ENCODE measurements at regions not wholly inside any gene's neighbourhood (a gene's known extent, or its start where the extent isn't known, plus 50 kb on each side); places are given as distances from the start of the nearest gene placed in this dataset.
"Not testable (repeated sequence)": the region's sequence is repeated elsewhere in the genome, so short reads cannot be mapped to it uniquely, and the experiment has no call there.

DNA sequence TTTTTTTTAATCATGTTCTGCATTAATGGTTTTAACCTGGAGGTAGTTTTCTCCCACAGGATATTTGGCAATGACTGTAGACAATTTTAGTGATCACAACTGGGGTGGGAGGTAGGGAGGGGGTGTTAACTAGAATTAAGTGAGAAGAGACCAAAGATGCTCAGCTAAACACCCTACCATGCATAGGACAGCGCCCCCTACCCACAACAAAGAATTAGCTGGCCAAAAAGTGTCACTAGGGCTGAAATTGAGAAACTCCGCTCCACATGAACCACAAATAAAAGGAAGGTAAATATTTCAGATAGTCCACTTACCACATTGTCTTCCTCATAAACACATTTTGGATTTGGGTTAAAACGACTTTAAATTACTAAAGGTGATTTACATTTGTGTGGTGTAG is 942.6 kb downstream of the SUCLG1 start:
- no peak for DNase-seq

DNA sequence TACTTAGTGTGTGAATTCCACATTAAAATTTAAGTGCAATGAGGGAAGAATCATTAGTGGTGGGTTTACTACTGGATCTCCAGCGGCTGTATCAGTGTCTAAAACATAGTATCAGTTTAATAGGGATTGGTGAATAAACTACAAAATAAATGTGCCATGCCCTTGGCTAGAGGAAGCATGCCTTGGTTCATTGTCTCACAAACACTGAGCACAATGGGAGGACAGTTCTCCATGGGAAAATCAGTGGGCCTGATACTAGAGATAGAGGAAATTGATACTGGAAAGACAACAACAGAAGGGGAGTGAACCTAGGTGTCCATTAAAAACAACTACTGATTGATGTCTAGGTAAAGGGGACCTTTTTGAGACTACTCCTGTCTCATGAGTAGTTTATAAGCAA is 971.6 kb downstream of the SUCLG1 start:
- no peak for DNase-seq

DNA sequence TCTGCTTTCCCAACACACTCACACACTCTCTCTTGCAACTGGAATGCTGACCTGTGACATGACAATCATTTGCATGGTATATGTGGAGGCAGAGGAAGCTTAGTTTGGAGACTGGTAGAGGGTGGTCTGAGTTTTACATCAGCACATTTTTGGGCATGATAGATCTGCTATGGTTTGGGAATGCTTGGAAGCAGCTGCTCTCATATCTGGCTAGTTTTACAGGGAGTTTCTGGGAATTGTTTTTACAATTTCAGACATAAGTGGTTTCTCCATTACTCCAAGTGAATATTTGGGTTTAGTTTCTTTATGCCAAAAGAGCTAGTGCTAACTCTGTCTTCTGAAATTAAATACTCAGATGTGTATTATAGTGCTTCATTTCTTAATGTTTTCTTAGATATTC is 977.6 kb downstream of the SUCLG1 start:
- no peak for DNase-seq

DNA sequence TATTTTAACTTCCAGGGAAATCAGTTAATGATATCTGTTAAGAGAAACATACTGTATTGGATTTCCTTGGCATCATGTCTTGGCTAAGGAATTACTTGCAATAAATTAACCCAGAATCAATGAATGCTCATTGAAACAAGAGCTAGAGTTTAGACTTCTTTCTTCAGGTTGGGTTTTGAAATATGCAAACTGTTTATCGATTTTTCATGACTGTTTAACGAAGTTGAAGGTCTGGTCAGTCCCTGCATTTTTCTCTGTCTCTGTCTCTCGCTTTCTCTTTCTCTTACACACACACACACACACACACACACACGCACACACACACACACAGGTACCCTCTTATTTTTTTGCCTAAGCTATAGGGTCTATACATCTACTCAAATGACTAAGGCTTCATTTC is 981.0 kb downstream of the SUCLG1 start:
- no peak for DNase-seq

DNA sequence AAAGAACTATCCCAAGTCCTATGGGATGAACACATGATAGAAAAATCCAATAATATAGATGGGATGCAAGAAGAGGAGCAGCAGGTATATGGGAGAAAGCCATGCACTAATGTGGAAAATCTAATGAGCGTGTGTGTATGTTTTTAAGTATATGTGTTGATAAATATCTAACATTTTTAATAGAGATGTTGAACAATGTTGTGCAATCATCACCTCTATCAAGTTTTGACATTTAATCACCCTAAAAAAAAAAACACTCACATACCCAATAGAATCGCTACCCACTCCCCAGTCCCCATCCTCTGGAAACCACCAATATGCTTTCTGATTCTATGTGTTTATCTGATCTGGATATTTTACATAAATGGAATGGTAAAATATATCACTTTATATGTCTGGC is 983.7 kb downstream of the SUCLG1 start:
- DNase-seq, result no peak

DNA sequence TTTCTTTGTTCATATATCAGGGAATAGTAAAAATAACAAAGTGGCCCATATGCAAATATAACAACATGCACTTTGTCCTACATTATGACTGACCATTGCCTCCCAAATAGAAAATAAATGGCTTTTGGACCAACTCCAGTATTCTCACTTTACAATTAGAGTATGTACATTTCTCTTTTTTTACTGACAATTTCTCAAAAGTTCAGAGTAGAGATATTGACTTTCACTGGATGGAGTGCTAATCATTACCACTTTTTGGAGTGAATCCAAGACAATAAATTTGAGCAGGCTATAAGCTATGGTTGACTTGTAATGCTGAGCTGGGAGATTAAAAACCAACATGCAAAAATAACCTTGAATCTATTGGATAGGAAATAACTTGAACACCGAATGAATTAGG is 987.4 kb downstream of the SUCLG1 start:
- DNase-seq, result no peak

DNA sequence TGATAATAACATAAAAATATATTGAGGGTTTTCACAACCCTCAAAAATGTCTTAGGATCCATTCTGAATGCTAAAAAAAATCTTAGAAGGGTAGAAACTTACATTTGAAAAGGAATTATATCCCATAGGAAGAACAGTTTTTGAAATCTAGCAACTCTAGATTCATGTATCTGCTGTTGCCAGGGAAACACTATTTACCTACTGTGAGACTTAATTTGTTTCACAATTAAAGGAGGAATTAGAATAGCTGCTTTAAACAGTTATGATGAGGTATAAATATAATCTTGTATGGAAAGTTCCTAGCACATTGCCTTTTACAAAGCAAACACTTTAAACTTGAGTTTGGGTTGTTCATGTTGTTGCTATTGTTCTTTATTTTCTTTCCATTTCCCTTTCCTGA is 988.2 kb downstream of the SUCLG1 start:
- no peak for DNase-seq

DNA sequence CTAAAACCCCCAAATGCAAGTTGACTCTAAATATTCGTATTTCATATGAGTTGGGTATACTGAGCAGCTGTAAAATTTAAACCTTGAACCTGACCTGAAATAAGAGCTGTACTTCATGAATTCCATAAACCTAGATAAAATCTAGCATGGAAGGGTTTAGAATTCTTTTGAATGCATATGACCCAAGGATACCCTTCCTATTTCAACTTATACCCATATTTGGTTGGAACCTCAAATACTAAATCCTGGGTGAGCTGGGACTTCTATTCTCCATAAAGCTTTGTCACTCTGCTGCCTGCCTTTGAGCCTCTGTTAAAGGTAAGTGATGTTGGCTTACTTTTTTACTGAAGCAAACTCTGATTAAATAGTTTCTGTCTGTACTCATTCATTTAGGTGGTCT is 994.6 kb downstream of the SUCLG1 start:
- DNase-seq, result no peak

DNA sequence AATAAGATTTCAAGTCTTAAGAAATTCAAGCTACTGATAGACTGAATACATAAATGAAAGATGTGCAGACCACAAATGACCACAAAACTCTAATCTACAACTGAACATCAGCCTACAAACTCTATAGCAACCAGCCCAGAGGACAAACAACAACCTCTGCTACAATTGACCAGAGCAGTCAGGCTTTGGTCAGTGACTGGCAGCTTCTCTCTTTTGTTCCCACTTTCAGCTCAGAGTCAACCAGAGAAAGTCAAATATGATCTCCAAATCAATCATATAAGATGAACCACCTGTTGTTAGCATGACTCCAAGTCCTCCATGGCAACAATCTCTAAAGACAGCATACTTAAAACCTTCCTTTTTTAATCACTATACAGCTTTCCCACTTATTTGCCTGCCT is 996.2 kb downstream of the SUCLG1 start:
- DNase-seq, result no peak

DNA sequence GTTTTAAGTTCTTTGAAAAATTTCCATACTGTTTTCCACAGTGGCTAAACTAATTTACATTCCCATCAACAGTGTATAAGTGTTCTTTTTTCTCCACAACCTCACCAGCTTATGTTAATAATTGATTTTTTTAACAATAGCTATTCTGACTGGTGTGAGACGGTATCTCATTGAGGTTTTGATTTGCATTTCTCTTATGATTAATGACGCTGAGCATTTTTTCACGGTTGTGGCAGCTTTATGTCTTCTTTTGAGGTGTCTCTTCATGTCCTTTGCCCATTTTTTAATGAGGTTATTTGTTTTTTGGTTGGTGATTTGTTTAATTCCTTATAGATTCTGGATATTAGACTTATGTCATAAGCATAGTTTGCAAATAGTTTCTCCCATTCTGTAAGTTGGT is 997.9 kb downstream of the SUCLG1 start:
- DNase-seq, result no peak

DNA sequence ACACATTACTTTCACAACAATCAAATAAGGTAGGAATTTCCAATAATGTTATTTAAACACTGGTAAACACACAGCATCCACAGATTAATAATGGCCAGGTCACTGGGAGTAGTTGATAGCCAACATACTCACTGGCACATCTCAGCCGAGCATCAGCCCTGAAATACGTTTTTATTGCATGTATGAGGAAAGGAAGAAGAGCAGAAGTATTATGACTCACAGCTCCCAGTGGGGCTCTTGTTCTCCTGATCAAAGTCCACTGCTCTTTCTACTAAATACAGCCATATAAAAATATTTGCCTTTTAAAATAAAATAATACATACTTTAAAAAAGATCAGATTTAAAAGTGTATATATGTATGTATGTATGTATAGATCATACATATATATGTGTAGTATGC is 999.6 kb downstream of the SUCLG1 start:
- no peak for DNase-seq

DNA sequence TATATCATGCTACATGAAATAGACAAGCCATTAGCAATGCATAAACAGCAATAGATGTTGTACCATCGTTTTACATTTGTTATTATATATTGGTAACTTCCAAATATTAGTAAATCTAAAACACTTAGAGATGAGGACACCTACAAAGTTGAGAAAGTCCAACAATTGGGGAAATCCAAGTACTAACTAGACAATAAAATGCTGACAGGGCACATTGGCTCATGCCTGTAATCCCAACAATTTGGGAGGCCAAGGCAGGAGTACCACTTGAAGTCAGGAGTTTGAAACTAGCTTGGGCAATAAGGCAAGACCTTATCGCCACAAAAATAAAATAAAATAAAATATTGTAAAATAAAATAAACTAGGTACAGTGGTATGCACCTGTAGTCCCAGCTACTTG is 1023.1 kb downstream of the SUCLG1 start:
- DNase-seq, result no peak

DNA sequence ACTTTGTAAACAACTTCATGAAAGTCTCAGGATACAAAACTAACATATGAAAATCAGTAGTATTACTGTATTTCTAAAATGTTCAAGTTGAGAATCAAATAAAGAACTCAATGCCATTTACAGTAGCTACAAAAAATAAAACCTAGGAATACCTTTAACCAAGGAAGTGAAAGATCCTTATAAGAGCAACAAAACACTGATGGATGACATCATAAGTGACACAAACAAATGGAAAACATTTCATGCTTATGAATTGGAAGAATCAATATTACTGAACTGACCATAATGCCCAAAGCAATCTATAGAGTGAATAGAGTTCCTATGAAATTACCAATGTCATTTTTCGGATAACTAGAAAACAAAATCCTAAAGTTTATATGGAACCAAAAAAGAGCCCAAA is 1038.1 kb downstream of the SUCLG1 start:
- DNase-seq, result no peak

DNA sequence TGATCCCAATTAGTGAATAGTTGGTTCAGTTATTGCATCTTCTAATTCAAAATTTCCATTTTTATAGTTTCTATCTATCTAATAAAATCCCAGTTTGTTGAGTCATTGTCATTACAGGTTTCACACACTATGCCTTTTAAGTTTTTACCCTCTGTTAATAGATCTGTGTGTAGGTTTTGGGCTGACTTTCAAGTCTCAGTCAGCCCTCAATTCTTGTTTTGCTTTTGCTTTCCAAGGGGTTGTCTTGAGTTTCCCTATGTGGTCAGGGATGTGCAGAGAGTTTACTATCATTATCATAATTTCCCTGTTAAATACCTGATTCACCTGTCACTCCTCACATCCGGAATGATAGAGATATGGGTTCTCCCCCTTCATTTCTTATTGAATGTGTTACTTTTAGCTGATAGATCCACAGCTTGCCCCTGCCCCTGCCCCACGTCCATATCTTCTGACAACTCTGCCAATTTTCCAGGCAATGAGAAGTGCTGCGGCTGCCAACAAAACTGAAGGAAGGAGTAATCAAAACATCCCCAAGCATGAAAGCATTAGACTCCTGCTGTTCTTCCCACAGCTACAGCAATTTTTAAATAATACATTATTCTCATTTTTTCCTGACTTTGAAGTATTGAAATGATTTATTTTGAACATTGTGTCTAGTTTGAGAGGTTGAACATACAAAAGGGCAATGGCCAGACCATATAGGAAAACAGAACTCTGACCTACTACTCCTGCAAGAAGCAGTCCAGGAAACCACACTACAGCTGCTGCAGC is 1064.8 kb downstream of the SUCLG1 start:
- DNase-seq, result no peak

DNA sequence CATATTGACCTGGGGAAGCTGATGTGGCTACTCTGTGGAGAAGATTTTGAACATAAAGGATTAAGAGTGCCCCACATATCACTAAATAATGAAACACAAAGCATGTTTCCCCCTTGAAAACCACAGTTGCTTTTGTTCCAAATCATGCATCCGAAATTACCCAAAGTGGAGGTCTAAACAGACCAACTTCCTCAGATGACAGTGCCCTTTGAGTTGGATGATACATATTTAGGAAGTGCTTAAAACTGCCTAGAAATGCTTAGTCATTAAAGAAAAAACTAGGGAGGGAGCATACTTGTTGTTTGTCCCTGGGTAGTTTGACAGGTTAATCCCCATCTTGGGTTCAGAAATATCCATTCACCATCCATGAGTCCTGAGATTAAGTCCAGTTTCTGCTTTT is 1070.3 kb downstream of the SUCLG1 start:
- DNase-seq, result no peak

DNA sequence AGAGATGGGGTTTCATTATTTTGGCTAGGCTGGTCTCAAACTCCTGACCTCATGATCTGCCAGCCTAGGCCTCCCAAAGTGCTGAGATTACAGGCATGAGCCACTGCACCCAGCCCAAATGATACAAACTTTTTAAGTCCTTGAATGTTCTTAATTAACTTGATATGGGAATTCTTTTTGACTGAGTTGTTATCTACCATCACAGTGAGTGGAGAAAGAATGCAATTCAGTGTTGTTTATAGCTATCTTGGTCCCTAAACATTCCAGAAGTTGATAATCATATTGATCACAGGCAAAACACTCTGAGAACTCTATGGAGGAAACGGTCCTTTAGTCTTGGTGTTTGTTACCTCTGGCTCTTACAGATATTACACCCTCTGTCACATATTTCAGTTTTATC is 1072.5 kb downstream of the SUCLG1 start:
- no peak for DNase-seq

DNA sequence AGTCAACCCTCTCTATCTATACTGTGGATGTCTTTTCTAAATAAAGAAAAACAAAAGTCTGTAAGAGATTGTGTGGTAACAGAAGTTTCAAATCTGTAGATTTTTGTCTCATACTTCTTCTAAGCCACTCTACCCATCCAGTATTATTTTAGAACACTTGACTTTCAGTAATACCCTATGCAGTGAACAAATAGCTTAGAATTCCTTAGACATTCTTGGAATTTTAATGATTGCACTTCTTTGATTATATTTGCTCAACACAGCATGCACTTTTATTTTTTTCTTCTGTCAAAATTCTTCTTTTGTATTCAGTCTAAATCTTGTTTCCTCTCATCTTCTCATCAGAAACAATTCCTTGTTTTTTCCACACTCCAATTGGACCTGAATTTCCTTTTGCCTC is 1080.2 kb downstream of the SUCLG1 start:
- no peak for DNase-seq

DNA sequence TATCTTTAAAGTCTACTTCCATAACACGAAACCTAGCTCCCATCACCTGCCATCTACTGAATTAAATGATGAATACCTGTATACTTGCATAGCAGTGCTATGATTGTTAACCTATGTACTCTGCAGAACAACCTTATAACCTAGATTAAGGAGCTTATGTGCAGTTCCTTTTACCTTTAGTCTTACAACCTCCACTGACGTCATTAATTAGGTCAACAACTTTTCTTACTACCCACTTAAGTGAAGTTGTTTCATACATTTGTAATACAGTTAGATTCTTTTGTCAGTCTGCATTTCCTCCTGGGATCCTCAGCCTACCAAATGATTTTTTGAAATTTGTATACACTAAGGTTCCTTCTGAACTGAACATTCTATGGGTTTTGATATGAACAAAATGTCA is 1082.3 kb downstream of the SUCLG1 start:
- no peak for DNase-seq

DNA sequence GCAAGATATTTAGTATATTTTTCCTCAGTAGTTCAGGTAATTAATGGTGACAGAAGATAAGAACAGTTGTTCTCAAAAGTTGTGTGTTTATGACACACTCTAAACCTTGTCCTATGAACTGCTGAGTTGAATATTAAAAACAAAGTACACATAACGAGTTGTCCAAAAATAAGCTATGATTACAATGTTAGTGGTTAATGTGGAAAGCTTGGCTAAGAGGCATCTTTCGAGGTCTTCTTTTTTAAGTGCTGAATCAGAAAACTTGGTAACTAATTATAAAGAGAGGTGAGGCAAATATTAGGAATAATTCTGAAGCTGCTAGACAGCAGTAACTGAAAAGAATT is 1088.7 kb downstream of the SUCLG1 start:
- no peak for DNase-seq

DNA sequence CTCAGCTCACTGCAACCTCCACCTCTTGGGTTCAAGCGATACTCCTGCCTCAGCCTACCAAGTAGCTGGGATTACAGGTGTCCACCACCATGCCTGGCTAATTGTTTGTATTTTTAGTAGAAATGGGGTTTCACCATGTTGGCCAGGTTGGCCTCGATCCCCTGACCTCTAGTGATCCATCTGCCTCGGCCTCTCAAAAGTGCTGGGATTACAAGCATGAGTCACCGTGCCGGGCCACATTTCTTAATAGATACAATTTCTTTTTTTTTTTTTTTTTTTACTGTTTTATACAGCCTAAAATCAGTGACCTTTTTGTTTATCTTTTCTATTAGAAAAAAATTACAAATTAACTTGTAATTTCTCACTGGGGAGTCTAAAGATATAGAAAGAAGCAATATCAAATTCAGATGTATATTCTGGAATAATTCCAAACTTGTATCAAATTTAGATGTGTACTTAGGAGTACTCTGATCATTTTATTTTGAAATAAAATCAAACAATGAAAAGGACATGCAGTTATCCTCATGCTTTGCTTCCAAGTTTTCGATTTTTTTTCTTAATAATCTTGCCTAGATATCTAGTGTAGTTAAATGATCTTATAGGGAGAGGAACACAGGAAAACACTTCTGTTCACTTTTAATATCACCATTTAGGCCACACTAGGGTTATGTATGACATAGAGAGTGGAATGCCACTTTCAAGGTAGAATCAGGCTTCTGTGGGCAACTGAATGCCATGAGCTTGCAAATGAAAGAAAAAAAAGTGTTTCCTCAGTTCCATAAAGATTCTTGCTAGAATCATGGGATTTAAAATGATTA is 1089.3 kb downstream of the SUCLG1 start:
- no peak for DNase-seq

DNA sequence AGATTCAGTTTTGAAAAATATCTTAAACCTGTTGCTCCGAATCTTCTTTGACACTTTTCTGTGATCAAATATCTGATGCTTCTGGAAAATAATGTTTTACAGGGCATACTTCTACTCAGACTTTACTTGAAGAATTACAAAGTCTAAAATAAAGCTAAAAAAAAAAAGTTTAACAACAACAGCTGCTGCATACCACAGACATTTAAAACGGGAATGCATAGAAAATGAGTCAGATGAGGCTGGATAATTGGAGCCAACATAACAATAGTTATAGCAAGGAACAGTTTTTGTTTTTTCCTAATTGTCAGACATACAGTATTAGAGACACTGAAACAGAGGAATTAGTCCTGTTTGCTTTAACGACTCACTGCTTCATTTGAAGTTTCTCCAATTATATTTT is 1090.2 kb downstream of the SUCLG1 start:
- DNase-seq, result no peak

DNA sequence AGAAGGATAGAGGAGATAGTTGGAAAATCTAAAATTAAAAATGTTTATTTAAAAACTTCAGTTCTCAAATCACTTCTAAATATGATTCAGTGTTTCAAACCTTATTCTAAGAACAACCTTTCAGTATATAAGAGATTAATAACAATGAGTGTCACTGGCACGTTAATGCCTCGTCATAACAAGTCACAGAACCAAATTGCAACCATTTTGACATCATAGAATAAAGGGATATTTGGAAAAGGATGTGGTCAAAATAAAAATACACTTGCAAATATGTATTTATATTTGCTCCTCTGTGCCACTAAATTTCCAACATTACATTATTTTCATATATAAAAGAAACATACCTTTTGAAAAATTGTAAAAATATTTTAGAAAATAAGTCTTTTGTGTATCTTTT is 1090.6 kb downstream of the SUCLG1 start:
- DNase-seq, result no peak

DNA sequence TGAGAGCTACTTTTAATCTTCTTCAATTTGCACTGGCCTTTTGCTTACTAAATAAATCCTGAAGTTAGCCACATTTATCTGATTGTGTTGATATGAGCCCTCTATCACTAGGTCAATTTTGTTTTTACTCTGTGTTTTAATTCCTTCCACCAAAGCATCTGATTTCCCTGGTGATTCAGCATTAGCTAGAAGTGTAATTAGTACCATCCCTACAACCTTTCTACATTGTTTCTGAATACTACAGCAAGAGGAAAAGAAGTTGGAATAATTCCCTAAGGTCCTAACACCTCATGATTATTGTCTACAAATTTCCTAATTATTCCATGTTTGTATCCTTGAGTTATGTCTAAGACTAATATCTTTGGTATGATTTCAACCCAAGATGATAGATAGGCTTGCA is 1093.6 kb downstream of the SUCLG1 start:
- DNase-seq, result no peak

DNA sequence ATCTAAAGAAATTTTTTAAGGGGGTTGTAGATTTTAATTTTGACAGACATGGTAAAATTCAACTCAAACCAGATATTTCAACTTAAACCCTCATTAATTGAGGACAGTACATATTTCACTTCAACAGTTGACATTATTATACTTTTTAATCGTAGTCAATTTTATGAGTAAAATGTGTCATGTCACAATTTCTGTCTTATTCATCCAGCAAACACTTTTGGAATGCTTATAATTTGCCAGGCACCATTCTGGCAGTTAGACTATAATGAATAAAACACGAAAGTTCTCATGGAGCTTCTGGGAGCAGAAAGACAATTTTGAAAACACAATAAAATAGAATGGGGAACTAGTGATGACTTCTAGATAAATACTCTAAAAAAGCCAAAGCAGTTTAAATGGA is 1094.8 kb downstream of the SUCLG1 start:
- DNase-seq, result no peak

DNA sequence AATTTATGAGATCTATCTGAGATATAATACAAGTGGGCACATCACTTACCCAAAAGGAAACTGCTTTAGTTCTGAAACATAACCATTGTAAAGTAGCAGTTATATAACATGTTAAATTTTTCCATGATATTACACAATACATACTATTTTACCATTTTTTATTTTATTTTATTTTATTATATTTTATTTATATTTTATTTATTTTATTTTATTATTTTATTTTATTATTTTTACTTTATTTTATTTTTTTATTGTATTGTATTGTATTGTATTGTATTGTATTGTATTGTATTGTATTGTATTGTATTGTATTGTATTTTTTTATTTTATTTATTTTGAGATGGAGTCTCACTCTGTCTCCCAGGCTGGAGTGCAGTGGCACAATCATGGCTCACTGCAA is 1095.9 kb downstream of the SUCLG1 start:
- DNase-seq, result not testable (repeated sequence)
